IMR-90 (cell line): ENCODE measurements at regions not wholly inside any gene's neighbourhood (a gene's known extent, or its start where the extent isn't known, plus 50 kb on each side); places are given as distances from the start of the nearest gene placed in this dataset.
"Not testable (repeated sequence)": the region's sequence is repeated elsewhere in the genome, so short reads cannot be mapped to it uniquely, and the experiment has no call there.

Experiments used
- CEBPB ChIP-seq: IDR thresholded peaks from 2 replicates; pipeline ENCODE4 v1.6.1; 2012; ENCODE audit warnings: low read depth, low read length, improper control_type of control experiment
- CHD1 ChIP-seq: IDR thresholded peaks from 2 replicates; pipeline ENCODE4 v1.6.1; 2012; ENCODE audit warnings: low read depth, low read length, improper control_type of control experiment
- FOS ChIP-seq: fragments of 150-350 bp; IDR thresholded peaks from 2 replicates; pipeline ENCODE4 v1.6.1; 2016; ENCODE audit warnings: low read depth, low read length
- MXI1 ChIP-seq: IDR thresholded peaks from 2 replicates; pipeline ENCODE4 v1.6.1; 2012; ENCODE audit warnings: low read depth, mild to moderate bottlenecking, low read length, moderate library complexity, borderline replicate concordance
- POLR2A ChIP-seq: IDR thresholded peaks from 2 replicates; pipeline ENCODE4 v1.6.1; 2012; ENCODE audit warnings: mild to moderate bottlenecking, low read depth, low read length
- RAD21 ChIP-seq: IDR thresholded peaks from 2 replicates; pipeline ENCODE4 v1.6.1; 2012; ENCODE audit warnings: low read length, improper control_type of control experiment
- RFX5 ChIP-seq: IDR thresholded peaks from 2 replicates; pipeline ENCODE4 v1.8.0; 2012; ENCODE audit warnings: low read depth, mild to moderate bottlenecking, low read length, moderate library complexity
- SMC3 ChIP-seq: fragments of 150-350 bp; IDR thresholded peaks from 2 replicates; pipeline ENCODE4 v1.6.1; 2016; ENCODE audit warnings: low read depth, mild to moderate bottlenecking, antibody characterized with exemption, low read length, moderate library complexity
- TF ChIP-seq, protein P1 (sequence below): conservative IDR thresholded peaks from 2 replicates; pipeline ENCODE4 v1.5.1; 2012; ENCODE audit warnings: mild to moderate bottlenecking, low read depth, low read length, improper control_type of control experiment
- TF ChIP-seq, protein P2 (sequence below): fragments of 150-350 bp; IDR thresholded peaks from 2 replicates; pipeline ENCODE4 v1.6.1; 2017; ENCODE audit warnings: mild to moderate bottlenecking, antibody characterized with exemption, low read length, low read depth

DNA sequence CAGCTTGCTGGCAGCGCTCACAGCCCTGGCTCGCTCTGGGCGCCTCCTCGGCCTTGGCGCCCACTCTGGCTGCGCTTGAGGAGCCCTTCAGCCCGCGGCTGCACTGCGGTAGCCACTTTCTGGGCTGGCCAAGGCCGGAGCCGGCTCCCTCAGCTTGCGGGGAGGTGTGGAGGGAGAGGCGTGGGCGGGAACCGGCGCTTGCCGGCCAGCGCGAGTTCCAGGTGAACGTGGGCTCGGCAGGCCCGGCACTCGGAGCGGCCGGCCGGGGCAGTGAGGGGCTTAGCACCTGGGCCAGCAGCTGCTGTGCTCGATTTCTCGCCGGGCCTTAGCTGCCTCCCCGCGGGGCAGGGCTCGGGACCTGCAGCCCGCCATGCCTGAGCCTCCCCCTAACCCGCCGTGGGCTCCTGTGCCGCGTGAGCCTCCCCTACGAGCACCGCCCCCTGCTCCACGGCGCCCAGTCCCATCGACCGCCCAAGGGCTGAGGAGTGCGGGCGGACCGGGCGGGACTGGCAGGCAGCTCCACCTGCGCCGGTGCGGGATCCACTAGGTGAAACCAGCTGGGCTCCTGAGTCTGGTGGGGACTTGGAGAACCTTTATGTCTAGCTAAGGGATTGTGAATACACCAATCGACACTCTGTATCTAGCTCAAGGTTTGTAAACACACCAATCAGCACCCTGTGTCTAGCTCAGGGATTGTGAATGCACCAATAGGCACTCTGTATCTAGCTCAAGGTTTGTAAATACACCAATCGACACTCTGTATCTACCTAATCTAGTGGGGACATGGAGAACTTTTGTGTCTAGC is 1090.1 kb upstream of the TMPRSS15 start:
- TF ChIP-seq, protein P1, sequence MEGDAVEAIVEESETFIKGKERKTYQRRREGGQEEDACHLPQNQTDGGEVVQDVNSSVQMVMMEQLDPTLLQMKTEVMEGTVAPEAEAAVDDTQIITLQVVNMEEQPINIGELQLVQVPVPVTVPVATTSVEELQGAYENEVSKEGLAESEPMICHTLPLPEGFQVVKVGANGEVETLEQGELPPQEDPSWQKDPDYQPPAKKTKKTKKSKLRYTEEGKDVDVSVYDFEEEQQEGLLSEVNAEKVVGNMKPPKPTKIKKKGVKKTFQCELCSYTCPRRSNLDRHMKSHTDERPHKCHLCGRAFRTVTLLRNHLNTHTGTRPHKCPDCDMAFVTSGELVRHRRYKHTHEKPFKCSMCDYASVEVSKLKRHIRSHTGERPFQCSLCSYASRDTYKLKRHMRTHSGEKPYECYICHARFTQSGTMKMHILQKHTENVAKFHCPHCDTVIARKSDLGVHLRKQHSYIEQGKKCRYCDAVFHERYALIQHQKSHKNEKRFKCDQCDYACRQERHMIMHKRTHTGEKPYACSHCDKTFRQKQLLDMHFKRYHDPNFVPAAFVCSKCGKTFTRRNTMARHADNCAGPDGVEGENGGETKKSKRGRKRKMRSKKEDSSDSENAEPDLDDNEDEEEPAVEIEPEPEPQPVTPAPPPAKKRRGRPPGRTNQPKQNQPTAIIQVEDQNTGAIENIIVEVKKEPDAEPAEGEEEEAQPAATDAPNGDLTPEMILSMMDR, result not testable (repeated sequence)
- not testable (repeated sequence) for TF ChIP-seq FOS, CHD1, POLR2A, CEBPB, MXI1, RAD21, RFX5, SMC3
- TF ChIP-seq, protein P2, sequence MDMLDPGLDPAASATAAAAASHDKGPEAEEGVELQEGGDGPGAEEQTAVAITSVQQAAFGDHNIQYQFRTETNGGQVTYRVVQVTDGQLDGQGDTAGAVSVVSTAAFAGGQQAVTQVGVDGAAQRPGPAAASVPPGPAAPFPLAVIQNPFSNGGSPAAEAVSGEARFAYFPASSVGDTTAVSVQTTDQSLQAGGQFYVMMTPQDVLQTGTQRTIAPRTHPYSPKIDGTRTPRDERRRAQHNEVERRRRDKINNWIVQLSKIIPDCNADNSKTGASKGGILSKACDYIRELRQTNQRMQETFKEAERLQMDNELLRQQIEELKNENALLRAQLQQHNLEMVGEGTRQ, result not testable (repeated sequence)
